GM19240 (cell line): ENCODE measurements at regions not wholly inside any gene's neighbourhood (a gene's known extent, or its start where the extent isn't known, plus 50 kb on each side); places are given as distances from the start of the nearest gene placed in this dataset.

Experiments used
- DNase-seq: peaks from one replicate; pipeline ENCODE4 v3.0.0; 2011; ENCODE audit warnings: low spot score; ENCODE audit not compliant: insufficient read length

DNA sequence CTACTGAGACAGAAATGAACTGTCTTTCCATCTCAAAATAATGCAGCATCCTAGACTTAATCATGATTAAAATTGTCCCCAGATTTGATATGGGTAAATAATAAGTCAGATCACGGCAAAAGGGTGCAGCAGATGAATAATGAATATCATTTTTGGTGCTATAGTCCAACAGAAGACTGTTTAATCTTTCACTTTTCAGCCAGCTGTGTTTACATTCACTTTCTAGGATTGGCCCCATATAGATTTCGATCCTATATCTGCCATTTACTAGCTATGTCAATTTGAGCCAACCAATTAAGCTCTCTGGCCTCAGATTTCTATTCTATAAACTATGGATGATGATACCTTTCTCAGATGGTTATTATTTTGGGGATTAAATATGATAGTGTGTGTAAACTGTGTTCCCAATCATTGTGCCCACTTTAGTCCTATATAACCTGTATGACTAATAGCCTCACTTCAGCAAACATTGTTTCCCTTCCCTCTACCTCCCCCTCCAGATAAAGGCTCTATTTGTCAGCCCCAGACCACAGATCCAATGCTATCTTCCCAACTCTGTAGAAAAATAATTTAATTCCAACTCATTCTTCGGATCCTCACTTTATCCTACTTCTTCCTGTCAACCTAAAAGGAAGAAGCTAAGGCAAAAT lies 53.6 kb upstream of the NT5E start:
- DNase-seq: no peak

DNA sequence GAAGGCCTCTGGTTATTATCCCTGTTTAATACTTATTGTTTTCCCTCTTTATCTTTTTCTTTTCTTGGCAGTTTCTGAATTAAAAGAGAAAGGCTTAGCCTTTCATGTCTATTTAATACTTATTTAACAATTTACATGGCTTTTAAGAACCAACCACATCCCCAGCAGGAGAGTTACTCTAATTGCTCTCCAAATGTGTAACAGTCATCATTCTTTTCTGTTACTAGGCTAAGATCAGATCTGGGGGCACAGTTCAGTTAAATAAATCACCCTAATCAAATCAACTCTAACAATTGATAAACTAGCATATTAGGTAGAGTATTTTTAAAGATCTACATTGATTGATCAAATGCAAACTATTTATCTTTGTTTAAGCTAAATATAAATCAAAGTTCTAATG lies 54.1 kb upstream of the NT5E start:
- no peak for DNase-seq

DNA sequence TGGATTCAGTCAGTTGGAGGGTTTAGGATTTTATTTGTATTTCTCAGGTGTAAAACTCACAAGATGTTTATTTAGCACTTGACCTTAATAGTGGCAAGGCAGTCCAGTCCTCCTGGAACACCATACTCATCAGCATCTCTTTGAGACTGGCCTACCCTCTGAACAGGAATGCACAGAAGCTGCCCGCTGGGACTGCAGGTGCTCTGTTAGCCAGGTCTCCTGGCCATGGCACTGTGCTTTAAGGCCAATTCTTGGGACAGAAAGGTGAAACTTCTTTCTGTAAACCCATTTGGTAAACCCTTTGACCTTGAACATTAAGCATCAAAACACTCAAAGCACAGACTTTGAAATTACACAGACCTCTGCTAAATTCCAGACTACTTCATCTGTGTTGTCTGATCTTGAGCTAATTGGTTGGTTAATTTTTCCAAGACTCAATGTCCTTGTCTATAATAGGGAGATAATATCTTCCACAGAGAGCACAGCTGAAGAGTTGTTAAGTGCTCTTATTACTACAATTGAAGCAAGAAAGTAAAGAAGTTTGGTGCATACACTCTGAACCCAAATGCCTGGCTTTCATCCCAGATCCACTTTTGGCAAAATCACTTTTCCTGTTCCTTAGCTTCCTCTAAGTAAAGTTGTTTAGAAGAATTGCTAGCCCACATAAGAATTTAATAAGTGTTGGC lies 54.9 kb upstream of the NT5E start:
- no peak for DNase-seq

DNA sequence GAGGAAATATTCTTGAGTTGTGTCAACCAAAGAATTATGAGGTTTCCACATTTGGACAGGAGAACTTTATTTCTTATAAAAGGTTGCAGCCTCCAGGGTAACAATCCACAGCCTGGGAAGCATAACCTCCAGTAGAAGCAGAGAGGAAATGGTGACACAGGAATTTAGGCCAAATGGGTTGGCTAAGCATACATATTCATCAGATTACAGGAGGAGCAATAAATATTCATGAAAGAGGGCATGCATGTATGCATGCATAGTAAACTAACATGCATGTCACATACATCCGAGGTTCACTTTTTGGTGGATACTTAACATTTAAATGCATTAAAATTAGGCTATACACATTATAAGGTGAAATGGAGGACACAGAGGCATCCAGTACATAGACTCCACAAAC lies 55.7 kb upstream of the NT5E start:
- no peak for DNase-seq

DNA sequence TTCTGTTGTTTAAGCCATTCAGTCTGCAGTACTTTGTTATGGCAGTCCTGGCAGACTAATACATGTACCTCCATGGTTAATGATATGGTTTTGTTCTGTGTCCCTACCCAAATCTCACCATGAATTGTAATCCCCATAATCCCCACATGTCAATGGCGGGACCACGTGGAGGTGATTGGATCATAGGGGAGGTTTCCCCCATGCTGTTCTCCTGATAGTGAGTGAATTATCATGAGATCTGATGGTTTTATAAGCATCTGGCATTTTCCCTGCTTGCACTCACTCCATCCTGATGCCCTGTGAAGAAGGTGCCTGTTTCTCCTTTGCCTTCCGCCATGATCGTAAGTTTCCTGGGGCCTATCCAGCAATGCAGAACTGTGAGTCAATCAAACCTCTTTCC lies 57.5 kb upstream of the NT5E start:
- DNase-seq: no peak

DNA sequence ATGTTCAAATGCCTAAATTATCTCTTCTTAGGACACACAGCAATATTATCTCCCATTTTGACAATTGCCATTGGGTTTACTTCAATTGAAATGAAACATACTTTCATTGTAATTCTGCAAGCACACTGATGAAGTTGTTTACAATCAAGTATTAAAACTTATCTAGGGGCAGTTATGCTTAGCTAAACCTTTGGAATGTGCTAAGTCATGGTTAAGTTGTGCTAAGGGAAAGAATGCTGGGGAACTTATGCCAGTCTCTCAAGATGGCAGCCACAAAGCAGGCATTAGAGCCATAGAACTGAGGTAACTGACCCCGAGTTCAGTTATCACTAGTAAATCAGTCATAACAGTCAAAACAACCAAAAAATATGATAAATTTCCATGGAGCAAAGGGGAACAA lies 59.1 kb upstream of the NT5E start:
- no peak for DNase-seq

DNA sequence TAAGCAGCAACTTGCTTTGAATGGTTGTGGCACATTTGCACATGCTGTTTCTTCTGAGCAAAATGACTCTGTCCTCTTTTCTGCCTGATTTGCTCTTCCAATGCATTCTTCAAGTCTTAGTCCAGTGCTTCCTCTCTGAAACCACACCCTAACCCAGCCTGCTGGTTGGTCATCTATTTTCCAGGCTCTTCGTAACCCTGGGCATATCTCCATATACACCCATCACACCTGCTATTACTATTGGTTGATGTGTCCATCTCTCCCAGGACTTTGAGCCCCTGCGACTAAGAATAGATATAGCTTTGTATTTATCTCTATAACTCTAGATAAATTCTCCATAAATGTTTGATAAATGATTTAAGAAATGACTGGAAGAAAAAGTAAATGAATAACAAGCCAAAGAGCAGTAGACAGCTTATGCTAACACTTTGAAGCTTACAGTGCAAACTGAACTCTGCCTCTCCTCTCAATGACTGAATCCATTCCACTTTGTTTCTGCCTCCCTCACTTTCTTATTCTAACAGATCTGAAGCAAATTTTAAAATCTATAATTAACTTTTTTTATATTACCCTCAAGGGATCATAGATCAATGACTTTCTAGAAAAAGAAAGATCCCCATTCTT lies 59.7 kb upstream of the NT5E start:
- DNase-seq: no peak

DNA sequence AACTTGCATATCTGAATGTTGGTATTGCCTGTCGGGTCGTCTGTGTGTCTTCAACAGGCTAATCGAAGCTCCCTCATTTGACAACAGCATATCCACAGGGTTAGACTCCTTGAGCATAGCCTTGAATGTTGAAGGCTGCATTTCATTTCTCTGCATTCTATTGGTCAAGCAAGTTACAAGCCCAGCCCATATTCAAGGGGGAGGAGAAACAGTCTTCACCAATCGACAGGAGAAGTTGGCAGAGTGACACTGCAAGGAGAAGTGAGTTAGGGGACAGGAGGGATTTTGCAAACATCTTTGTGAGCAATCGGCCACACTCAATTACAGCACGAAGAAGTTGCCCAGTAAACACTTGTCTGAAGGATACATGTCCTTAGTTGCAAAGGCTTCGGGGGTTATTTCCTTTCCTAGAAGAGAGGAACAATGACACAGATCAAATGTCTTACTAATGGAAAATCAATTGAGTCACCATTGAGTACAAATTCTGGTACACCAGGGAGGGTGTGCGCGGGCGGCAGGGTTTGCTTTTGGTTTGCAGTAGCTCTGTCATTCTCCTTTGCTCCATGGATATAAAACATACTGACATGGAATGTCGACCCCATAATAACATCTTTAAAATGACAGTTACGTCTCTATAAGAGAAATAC lies 60.6 kb upstream of the NT5E start:
- no peak for DNase-seq

DNA sequence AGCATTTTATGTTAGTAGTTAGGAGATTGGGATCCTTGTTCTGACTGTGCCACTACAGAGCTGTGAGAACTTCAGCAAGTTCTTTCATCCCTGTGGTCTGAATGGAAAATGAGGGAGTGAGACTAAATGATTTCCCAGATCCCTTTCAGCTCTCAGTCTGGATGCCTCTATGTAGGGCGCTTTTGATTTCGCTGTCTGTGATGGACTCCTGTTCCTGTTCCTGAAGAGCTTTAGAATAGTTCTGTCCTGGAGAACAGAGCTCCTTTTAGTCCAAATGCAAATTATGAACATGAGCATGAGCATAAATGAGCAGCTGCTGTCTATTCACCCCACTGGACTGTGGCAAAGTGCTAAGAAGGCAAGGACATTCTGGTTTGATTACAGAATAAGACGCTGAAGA lies 61.4 kb upstream of the NT5E start:
- DNase-seq: no peak

DNA sequence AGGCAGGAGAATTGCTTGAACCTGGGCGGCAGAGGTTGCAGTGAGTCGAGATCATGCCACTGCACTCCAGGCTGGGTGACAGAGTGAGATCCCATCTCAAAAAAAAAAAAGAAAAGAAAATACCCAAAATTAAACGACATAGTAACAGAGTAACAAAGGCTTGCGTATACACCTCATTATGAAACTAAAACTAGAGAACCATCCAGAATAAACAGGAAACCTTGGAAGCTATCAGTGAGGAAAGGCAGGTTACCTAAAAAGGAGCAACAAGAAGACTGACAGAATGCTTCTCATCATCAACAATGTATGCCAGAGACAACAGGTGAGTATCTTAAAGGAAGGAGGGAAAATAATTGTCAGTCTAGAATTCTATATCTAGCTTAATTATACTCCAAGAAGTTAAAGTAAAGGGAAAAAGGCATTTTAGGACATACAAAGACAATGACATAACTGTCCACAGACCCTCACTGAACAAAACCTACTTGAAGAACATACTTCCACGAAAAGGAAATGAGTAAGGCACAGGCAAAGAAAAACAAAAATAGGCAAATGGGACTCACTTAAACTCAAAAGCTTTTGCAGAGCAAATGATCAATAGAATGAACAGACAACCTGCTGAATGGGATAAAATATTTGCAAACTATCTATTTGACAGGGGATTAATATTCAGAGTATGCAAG lies 64.1 kb upstream of the NT5E start:
- no peak for DNase-seq

DNA sequence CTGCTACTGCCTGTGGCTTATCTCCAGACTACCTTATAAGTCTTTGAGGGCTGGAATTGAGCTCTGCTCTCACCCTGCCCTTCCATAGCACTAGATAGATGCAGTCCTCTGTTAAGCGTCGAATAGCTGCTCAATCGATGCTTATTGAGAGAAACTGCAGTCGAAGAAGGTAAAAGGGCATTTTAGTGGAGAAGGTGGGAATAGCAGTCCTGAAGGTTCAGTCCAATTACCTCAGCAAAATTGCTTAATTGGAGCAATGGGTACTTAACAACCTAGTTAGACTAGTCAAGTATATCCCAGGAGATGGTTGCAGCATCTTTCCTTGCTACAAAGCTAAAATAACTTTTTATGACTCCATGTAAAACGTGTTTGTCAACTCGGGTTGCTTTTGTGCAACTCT lies 66.8 kb upstream of the NT5E start:
- DNase-seq: no peak

DNA sequence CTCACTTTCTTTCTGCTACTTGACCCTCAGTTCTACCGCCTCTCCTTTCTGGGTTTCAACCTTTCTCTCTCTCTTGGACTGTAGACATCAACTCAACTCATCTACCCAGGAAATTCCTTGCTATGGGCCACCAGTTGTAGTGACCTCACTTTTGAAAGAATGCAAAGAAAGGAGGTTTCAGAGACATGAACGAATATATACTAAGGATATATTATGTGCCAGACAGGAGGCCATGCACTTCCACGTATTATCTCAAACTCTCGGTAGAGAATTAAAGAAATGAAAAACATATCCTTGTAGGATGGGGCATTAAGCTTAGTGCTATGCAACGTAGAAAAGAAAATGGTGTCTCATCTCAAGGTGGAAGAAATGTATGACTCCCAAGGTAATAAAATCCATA lies 67.3 kb upstream of the NT5E start:
- no peak for DNase-seq

DNA sequence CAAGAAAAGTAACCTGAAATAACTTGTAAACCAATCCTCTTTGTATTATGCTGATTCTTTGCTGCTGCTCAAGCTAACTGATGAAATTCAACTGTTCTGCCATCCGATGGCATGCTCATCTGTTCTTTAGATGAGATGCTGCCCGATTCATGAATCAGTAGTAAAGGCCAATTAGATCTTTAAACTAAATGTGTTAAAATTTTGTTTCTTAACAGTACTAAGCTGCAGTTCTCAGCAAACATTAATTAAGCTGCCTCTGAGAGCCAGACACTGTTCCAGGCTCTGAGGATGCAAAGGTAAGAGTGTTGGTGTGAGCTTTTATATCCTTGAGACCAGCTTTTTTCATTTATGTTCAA lies 77.0 kb upstream of the NT5E start:
- no peak for DNase-seq

DNA sequence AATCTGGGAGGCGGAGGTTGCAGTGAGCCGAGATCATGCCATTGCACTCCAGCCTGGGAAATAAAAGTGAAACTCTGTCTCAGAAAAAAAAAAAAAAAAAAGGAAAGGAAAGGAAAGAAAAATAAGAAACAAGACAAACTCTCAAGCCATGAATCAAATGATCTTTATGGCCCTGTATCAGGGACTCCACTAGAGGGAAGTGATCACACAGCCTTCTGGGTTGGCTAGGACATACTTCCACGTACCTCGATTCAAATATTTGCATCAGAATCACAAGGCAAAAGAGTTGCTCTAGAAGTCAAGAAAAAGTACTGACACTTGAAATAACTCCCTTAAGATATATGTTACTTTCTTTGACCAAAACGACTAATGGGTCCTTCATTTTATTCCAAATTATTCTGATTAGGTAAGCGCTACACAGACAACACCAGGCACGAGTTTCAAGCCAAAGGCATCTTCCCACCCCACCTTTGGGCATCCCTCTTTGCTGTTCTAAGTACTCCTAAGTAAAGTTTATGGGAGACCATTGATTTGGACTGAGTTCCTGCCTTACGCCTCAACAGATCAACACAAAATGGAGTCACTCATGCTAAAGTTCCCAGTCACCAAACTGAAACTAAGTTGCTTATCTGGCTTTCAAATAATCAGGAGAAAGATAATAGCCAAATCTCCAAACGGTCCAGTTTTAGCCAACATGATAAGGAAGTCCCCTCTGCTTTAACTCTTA lies 77.5 kb upstream of the NT5E start:
- DNase-seq: no peak

DNA sequence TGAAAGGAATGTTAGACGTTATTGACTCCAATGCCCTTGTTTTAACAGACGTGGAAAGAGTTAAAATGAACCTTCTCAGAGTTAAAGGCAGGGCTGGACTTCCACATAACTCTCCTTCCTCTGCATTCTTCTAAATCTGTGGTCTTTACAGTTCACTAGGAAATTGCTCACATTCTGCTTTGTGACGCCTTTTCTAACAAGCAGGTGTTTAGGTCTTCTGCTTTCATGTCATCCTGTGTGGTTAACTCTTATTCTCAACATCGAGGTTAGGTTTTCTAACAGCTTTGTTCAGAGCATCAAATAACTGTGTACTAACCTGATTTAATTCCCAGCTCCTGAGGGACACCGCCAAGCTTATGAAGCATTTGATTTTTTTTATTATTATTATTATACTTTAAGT lies 81.3 kb upstream of the NT5E start:
- no peak for DNase-seq

DNA sequence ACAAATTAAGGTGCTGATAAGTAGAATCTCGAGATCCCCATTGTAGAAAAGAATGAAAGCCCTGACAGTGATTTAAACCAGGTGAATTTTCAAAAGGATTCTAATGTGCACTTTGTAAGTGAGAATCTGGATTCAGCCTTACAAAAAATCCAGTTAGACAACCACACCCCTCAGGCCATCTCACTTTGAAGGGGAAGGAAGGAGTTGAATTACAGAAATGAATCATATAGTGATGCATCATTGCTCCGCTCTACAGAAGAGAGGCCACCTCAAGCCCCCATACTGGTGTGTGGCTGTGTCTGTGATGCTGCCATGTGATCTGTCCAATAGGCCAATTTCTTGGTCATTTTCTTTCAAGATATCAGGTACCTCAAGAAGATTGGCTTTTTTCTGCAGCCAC lies 85.5 kb upstream of the NT5E start:
- DNase-seq: no peak

DNA sequence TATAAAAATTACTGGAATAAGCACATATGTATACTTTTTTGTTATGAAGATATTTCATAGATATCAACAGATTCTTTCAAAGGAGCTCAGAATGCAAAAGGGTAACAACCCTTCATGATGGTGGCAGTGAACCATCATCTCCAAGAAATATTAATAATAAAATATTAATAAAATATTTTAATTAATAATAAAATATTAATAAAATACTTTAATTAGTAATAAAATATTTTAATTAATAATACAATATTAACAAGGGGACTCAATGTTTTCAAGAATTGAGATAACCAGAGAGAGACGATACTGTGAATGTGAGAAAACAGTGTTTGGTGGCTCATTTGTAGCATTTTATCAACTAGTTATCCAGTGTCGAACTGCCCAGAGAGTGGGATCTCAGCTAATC lies 86.0 kb upstream of the NT5E start:
- no peak for DNase-seq

DNA sequence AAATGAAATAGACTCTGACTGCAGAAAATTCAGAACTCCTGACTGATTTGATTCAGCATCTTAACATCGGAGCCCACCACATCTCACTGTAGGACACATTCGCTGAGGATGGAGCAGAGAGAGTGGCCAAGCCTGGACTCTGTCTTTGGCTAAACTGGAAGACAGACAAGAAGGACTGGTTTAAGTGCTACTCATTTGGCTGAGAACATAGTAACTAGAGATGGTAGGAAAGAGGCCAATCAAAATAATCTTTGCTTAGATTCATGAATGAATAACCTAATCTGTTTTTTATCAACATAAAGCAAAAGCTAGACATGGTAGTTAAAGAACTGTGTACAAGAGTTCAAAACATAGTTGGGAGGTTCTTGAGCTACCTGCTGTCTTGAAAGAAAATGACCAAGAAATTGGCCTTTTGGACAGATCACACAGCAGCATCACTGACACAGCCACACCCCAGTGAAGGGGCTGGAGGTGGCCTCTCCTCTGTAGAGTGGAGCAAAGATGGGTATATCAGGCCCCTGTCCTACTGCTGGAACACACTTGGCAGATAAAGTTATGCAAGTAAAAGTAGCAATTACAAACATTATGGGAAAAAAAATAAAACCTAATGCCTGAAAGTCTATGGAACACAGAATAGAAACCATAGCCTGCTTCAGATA lies 87.1 kb upstream of the NT5E start:
- no peak for DNase-seq

DNA sequence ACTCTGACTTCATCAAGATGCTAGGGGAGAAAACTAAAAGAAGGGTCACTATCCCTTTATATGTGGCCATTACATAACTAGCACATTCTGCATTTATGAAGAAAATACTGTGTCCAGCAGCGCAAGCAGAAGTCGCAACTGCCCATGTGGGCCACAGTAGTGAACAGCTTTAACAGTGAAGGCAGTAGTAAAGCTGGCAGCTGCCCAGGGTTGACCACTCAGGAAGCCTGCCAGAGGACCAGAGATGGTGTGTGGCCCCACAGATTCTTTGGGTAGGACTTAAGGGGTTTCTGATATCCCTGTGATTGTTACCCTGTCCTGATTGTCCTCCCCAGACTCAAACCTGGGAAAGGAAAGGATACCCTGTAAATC lies 88.3 kb upstream of the NT5E start:
- no peak for DNase-seq

DNA sequence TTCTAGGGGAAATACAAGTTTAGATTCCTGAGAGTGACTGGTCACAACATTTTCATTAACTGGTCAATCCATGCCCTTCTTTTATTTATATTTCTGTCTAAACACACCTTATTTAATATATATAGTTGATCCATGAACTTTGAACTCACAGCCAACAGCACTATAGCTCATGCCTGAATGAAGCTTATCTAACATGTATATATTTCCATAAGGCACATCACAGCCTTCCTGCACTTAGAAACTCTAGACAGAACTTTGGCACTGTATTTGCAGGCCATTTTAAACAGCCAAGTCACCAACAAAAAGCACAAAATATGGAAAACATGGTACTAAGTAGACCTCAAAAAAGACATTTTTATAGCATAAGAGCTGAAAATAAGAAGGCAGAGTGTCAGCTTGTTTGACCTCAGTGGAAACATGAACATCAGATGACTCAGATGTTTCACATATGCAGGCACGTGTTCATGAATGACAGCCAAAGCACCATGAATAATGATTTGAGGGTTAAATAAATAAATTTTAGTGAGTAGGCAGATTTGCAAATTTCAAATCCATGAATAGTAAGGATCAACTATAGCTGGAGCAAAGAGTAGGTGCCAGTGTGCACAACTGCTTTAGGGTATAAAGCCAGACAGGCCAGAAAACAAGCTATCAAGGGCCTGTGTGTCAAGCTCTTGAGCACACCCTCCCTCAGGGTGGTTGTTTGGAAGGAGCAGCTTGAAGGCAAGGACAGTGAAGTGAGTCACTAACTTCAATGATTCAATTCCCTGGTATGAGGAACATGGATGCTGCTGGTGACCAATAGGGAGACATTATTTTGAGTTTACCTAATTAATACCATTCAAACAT lies 88.9 kb upstream of the NT5E start:
- no peak for DNase-seq
